ENCODE measurements at regions not wholly inside any gene's neighbourhood (a gene's known extent, or its start where the extent isn't known, plus 50 kb on each side); places are given as distances from the start of the nearest gene placed in this dataset.

DNA sequence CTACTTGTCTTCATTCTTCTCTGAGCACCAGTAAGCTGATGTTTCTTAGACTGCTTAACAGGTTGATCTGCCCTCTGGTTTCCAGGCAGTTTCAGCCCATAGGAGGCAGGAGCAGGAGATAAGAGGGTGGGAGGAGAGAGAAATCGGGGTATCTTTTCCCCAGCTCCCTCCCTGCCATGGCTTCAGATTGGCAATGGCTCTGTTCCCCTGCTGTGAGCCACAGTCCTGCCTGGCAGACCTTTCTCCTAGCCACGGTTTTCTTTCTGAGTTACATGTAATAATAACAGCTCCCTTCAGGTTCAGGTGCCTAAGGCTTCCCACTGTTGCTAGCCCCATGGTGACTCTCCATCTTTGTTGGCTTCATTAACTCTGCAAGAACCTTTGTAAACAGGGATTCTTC, 115.3 kb downstream of the CD83 start:
- H3K27ac ChIP-seq: no peak overlapping the region
- TF ChIP-seq, protein P1, sequence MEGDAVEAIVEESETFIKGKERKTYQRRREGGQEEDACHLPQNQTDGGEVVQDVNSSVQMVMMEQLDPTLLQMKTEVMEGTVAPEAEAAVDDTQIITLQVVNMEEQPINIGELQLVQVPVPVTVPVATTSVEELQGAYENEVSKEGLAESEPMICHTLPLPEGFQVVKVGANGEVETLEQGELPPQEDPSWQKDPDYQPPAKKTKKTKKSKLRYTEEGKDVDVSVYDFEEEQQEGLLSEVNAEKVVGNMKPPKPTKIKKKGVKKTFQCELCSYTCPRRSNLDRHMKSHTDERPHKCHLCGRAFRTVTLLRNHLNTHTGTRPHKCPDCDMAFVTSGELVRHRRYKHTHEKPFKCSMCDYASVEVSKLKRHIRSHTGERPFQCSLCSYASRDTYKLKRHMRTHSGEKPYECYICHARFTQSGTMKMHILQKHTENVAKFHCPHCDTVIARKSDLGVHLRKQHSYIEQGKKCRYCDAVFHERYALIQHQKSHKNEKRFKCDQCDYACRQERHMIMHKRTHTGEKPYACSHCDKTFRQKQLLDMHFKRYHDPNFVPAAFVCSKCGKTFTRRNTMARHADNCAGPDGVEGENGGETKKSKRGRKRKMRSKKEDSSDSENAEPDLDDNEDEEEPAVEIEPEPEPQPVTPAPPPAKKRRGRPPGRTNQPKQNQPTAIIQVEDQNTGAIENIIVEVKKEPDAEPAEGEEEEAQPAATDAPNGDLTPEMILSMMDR (IDR thresholded peaks at IDR 0.05): no peak
- H3K9me3 ChIP-seq (ENCODE audit: control insufficient read depth, low read length): no peaks in the 10 kb centered on the region
- H3K36me3 ChIP-seq (ENCODE audit: control insufficient read depth, insufficient read depth, low read length): no peaks in the 10 kb centered on the region
- H3K4me2 ChIP-seq (ENCODE audit: low read length): no peak overlapping the region
- no peak overlapping the region for H3K4me3 ChIP-seq (ENCODE audit: low read depth, low read length)
- H3K9ac ChIP-seq: no peak overlapping the region
- H3K4me1 ChIP-seq: no peaks in the 10 kb centered on the region
- no peak overlapping the region for H2AFZ ChIP-seq
- no peaks in the 10 kb centered on the region for H3K79me2 ChIP-seq
- no peaks in the 10 kb centered on the region for H3K27me3 ChIP-seq (ENCODE audit: control insufficient read depth, insufficient read depth, low read length)

DNA sequence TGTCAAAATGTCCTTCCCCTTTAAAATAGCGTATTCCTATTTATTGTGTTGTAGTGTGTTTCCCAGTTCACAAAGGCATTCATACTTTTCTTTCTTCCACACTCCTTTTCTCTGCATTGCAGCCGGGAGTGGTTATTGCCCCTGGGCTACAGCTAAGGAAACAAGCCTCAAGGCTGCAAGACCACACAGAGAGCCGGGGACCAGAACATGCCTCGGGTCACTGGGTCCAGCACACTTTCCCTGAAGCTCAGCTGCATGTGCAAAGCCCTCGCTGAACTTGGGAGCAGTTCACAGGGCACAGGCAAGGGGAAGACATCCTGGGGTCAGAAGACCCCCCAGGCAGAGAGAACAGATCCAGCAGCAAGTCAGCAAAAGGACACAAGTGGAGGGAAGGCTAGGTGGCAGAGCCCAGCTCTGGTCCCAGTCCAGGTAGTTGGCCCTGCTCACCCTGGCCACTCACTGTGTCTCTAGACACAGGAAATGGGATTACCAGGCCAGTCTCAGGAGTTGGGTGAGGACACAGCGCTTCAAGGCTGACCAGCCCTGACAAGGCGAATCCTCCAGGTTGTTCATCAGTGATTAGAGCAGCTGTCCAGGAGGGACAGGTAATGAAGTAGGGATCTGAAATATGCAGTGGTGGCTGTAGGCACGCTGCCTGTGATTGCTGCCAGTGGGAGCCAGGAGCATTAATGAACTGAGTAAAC, 118.2 kb downstream of the CD83 start:
- TF ChIP-seq, protein P1 (IDR thresholded peaks at IDR 0.05): no peak
- Histone ChIP-seq H3K4me2 (ENCODE audit: low read length) (no peak overlapping the region), H3K27me3 (ENCODE audit: control insufficient read depth, insufficient read depth, low read length) (no peaks in the 10 kb centered on the region), H3K9me3 (ENCODE audit: control insufficient read depth, low read length) (no peaks in the 10 kb centered on the region), H2AFZ (no peak overlapping the region), H3K9ac (no peak overlapping the region), H3K36me3 (ENCODE audit: control insufficient read depth, insufficient read depth, low read length) (no peaks in the 10 kb centered on the region), H3K4me3 (ENCODE audit: low read depth, low read length) (no peak overlapping the region), H3K79me2 (no peaks in the 10 kb centered on the region), H3K27ac (no peak overlapping the region), H3K4me1 (no peaks in the 10 kb centered on the region)

- no peak overlapping the region for H3K27ac ChIP-seq
- H3K4me2 ChIP-seq (ENCODE audit: low read length): no peak overlapping the region
- TF ChIP-seq, protein P1 (IDR thresholded peaks at IDR 0.05): no peak
- H3K79me2 ChIP-seq: no peaks in the 10 kb centered on the region
- H2AFZ ChIP-seq: no peak overlapping the region
- no peak overlapping the region for H3K4me3 ChIP-seq (ENCODE audit: low read depth, low read length)
- no peaks in the 10 kb centered on the region for H3K27me3 ChIP-seq (ENCODE audit: control insufficient read depth, insufficient read depth, low read length)
- H3K36me3 ChIP-seq (ENCODE audit: control insufficient read depth, insufficient read depth, low read length): no peaks in the 10 kb centered on the region
- H3K9me3 ChIP-seq (ENCODE audit: control insufficient read depth, low read length): no peaks in the 10 kb centered on the region
- no peak overlapping the region for H3K9ac ChIP-seq
- H3K4me1 ChIP-seq: no peaks in the 10 kb centered on the region
Measured at GRCh38 chr6:14239097-14239496, 121.5 kb downstream of the CD83 start.

DNA sequence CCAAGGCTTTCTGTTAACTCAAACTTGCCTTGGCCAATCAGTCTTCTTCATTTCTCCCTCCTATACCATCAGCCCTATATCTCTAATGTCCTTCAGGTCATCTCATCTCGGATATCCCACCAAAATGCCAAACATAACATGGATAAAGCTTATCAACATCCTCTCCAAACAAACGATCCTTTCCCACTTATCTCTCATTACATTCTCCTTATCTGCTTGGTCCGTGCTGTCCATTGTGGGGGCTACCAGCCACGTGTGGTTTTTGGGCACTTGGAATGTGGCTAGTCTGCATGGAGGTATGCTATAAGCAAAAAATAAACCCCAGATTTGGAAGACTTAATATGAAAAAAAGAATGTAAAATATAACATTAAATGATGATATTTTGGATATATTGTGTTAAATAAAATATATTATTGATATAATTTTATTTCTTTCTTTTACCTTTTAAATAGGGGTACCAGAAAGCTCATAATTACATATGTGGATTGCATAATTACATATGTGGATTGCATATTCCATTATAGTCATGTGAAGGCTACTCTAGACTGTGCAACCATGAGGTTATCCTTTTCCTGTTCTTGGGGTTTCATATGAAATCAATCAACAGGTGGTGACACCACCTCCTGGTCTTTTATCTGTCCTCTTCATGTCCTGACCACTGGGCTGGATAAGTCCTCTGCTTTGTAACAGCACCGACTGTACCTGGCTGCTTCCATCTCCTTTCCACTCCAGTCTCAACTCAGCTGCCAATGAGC, 123.0 kb downstream of the CD83 start:
- H2AFZ ChIP-seq: no peak overlapping the region
- no peaks in the 10 kb centered on the region for H3K9me3 ChIP-seq (ENCODE audit: control insufficient read depth, low read length)
- H3K36me3 ChIP-seq (ENCODE audit: control insufficient read depth, insufficient read depth, low read length): no peaks in the 10 kb centered on the region
- H3K27ac ChIP-seq: no peak overlapping the region
- no peaks in the 10 kb centered on the region for H3K4me1 ChIP-seq
- H3K27me3 ChIP-seq (ENCODE audit: control insufficient read depth, insufficient read depth, low read length): no peaks in the 10 kb centered on the region
- TF ChIP-seq, protein P1 (IDR thresholded peaks at IDR 0.05): no peak
- H3K9ac ChIP-seq: no peak overlapping the region
- H3K4me3 ChIP-seq (ENCODE audit: low read depth, low read length): no peak overlapping the region
- H3K4me2 ChIP-seq (ENCODE audit: low read length): no peak overlapping the region
- no peaks in the 10 kb centered on the region for H3K79me2 ChIP-seq

All from parathyroid adenoma (tissue), 2 donors.